ENCODE measurements at regions not wholly inside any gene's neighbourhood (a gene's known extent, or its start where the extent isn't known, plus 50 kb on each side); places are given as distances from the start of the nearest gene placed in this dataset.
"Not testable (repeated sequence)": the region's sequence is repeated elsewhere in the genome, so short reads cannot be mapped to it uniquely, and the experiment has no call there.

GRCh38 chr6:130494729-130495128 lies 128.9 kb downstream of the TMEM200A start:
- DNase-seq = no peak

GRCh38 chr6:130500693-130501092 lies 134.9 kb downstream of the TMEM200A start:
- DNase-seq = no peak

GRCh38 chr6:130503146-130503545 lies 137.3 kb downstream of the TMEM200A start:
- no peak for DNase-seq

- DNase-seq = no peak
Measured at GRCh38 chr6:130505808-130506598, 140.2 kb downstream of the TMEM200A start.

- DNase-seq = not testable (repeated sequence)
Measured at GRCh38 chr6:130507005-130507665, 141.3 kb downstream of the TMEM200A start.

- DNase-seq = no peak
Measured at GRCh38 chr6:130507666-130508028, 141.8 kb downstream of the TMEM200A start.

GRCh38 chr6:130513770-130514169 lies 148.0 kb downstream of the TMEM200A start:
- DNase-seq = no peak

- no peak for DNase-seq
Measured at GRCh38 chr6:130514712-130515111, 148.9 kb downstream of the TMEM200A start.

GRCh38 chr6:130515306-130515705 lies 149.5 kb downstream of the TMEM200A start:
- no peak for DNase-seq

- no peak for DNase-seq
Measured at GRCh38 chr6:130516604-130517003, 150.8 kb downstream of the TMEM200A start.

GRCh38 chr6:130517444-130517931 lies 151.7 kb downstream of the TMEM200A start:
- no peak for DNase-seq

- no peak for DNase-seq
Measured at GRCh38 chr6:130518588-130518987, 152.8 kb downstream of the TMEM200A start.

GRCh38 chr6:130520221-130520620 lies 154.4 kb downstream of the TMEM200A start:
- no peak for DNase-seq

- DNase-seq = no peak
Measured at GRCh38 chr6:130520801-130521200, 155.0 kb downstream of the TMEM200A start.

GRCh38 chr6:130524552-130524951 lies 158.7 kb downstream of the TMEM200A start:
- DNase-seq = no peak

GRCh38 chr6:130525408-130525807 lies 159.6 kb downstream of the TMEM200A start:
- no peak for DNase-seq

GRCh38 chr6:130526466-130526865 lies 160.6 kb downstream of the TMEM200A start:
- DNase-seq = no peak

GRCh38 chr6:130527173-130527572 lies 161.4 kb downstream of the TMEM200A start:
- DNase-seq = no peak

GRCh38 chr6:130529569-130530149 lies 163.8 kb downstream of the TMEM200A start:
- DNase-seq = no peak

GRCh38 chr6:130534627-130535026 lies 168.8 kb downstream of the TMEM200A start:
- DNase-seq = no peak

- no peak for DNase-seq
Measured at GRCh38 chr6:130535242-130535641, 169.4 kb downstream of the TMEM200A start.

- no peak for DNase-seq
Measured at GRCh38 chr6:130537447-130537846, 171.6 kb downstream of the TMEM200A start.

- DNase-seq = no peak
Measured at GRCh38 chr6:130547723-130548122, 181.9 kb downstream of the TMEM200A start.

Data from midbrain (tissue), 1 donor.